ENCODE measurements at regions not wholly inside any gene's neighbourhood (a gene's known extent, or its start where the extent isn't known, plus 50 kb on each side); places are given as distances from the start of the nearest gene placed in this dataset.

GRCh38 chr17:73901249-73901648 is 257.0 kb upstream of the SDK2 start:
- H3K4me3 Mint-ChIP-seq (ENCODE audit: unreplicated experiment), result no peak overlapping the region

GRCh38 chr17:73901661-73902415 is 257.6 kb upstream of the SDK2 start:
- H3K27ac Mint-ChIP-seq (ENCODE audit: unreplicated experiment), result no peak overlapping the region
- H3K4me3 Mint-ChIP-seq (ENCODE audit: unreplicated experiment), result peak overlapping the region; percentile 85
- no peak for TF ChIP-seq CTCF (IDR thresholded peaks at IDR 0.05; ENCODE audit: unreplicated experiment)
- H3K27me3 Mint-ChIP-seq (ENCODE audit: unreplicated experiment), result peaks cover 22% of the 10 kb centered on the region
- peaks cover 10% of the 10 kb centered on the region for H3K4me1 Mint-ChIP-seq (ENCODE audit: unreplicated experiment)
- peak; percentile 41 for DNase-seq (ENCODE audit: low spot score)
- no peaks in the 10 kb centered on the region for H3K36me3 Mint-ChIP-seq (ENCODE audit: low read depth, unreplicated experiment)
- H3K9me3 Mint-ChIP-seq (ENCODE audit: unreplicated experiment), result no peaks in the 10 kb centered on the region

More at GRCh38 chr17:73901249-73901648, 257.0 kb upstream of the SDK2 start:
- TF ChIP-seq CTCF (IDR thresholded peaks at IDR 0.05; ENCODE audit: unreplicated experiment), result no peak
- no peak overlapping the region for H3K27ac Mint-ChIP-seq (ENCODE audit: unreplicated experiment)
- H3K36me3 Mint-ChIP-seq (ENCODE audit: low read depth, unreplicated experiment), result no peaks in the 10 kb centered on the region
- no peaks in the 10 kb centered on the region for H3K9me3 Mint-ChIP-seq (ENCODE audit: unreplicated experiment)
- H3K4me1 Mint-ChIP-seq (ENCODE audit: unreplicated experiment), result peaks cover 10% of the 10 kb centered on the region
- no peak for DNase-seq (ENCODE audit: low spot score)
- peaks cover 20% of the 10 kb centered on the region for H3K27me3 Mint-ChIP-seq (ENCODE audit: unreplicated experiment)

GRCh38 chr17:73902416-73903181 is 258.4 kb upstream of the SDK2 start:
- H3K27ac Mint-ChIP-seq (ENCODE audit: unreplicated experiment), result no peak overlapping the region
- H3K4me1 Mint-ChIP-seq (ENCODE audit: unreplicated experiment), result peaks cover 10% of the 10 kb centered on the region
- H3K4me3 Mint-ChIP-seq (ENCODE audit: unreplicated experiment), result peak overlapping the region; percentile 65
- H3K36me3 Mint-ChIP-seq (ENCODE audit: low read depth, unreplicated experiment), result no peaks in the 10 kb centered on the region
- TF ChIP-seq CTCF (IDR thresholded peaks at IDR 0.05; ENCODE audit: unreplicated experiment), result no peak
- H3K27me3 Mint-ChIP-seq (ENCODE audit: unreplicated experiment), result peaks cover 22% of the 10 kb centered on the region
- no peaks in the 10 kb centered on the region for H3K9me3 Mint-ChIP-seq (ENCODE audit: unreplicated experiment)
- DNase-seq (ENCODE audit: low spot score), result peak; percentile 24

- H3K9me3 Mint-ChIP-seq (ENCODE audit: unreplicated experiment), result no peaks in the 10 kb centered on the region
- TF ChIP-seq CTCF (IDR thresholded peaks at IDR 0.05; ENCODE audit: unreplicated experiment), result no peak
- H3K4me3 Mint-ChIP-seq (ENCODE audit: unreplicated experiment), result no peak overlapping the region
Observed at GRCh38 chr17:73906896-73907870, 262.9 kb upstream of the SDK2 start.

More at GRCh38 chr17:73906896-73907870, 262.9 kb upstream of the SDK2 start:
- DNase-seq (ENCODE audit: low spot score), result no peak
- H3K27me3 Mint-ChIP-seq (ENCODE audit: unreplicated experiment), result peaks cover 9% of the 10 kb centered on the region
- H3K36me3 Mint-ChIP-seq (ENCODE audit: low read depth, unreplicated experiment), result no peaks in the 10 kb centered on the region
- H3K27ac Mint-ChIP-seq (ENCODE audit: unreplicated experiment), result no peak overlapping the region
- H3K4me1 Mint-ChIP-seq (ENCODE audit: unreplicated experiment), result peaks cover 8% of the 10 kb centered on the region

Data from endothelial cell (in vitro differentiated cells).